GM12891 (cell line): ENCODE measurements at regions not wholly inside any gene's neighbourhood (a gene's known extent, or its start where the extent isn't known, plus 50 kb on each side); places are given as distances from the start of the nearest gene placed in this dataset.

ENCODE experiments used
- POLR2A ChIP-seq: IDR thresholded peaks from 2 replicates; pipeline ENCODE4 v1.6.1; 2011; ENCODE audit warnings: low read depth, low read length, control low read depth
- POLR2AphosphoS5 ChIP-seq: IDR thresholded peaks from 2 replicates; pipeline ENCODE4 v1.6.1; 2011; ENCODE audit warnings: low read depth, low read length, control low read depth
- POU2F2 ChIP-seq: IDR thresholded peaks from 2 replicates; pipeline ENCODE4 v1.6.1; 2011; ENCODE audit warnings: low read depth, mild to moderate bottlenecking, control low read depth, low read length, moderate library complexity
- SPI1 ChIP-seq: IDR thresholded peaks from 2 replicates; pipeline ENCODE4 v1.6.1; 2011; ENCODE audit warnings: low read depth, low read length, control low read depth
- TAF1 ChIP-seq: IDR thresholded peaks from 2 replicates; pipeline ENCODE4 v1.6.1; 2011; ENCODE audit warnings: low read depth, low read length, control low read depth

DNA sequence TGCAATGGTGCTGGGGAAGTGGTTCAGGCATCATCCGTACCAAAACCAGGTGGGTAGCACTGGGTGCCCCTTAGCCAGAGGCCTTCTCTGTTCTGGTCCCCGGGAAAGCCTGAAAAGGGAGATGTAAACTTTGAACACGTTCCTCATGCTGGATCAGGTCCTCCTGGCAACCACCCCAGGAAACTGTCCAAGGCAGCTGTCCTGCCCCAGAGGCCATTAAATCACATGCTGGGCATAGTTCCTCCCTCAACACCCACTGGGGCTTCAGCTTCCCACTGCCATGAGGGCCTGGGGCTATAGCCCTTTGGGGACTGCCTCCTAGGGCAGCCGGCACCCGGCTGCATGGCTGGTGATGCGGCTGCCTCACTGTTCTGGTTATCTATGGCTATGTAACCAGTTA, 228.9 kb upstream of the MVB12B start:
- TF ChIP-seq POLR2AphosphoS5 (no peak), POLR2A (no peak), POU2F2 (no peak), TAF1 (no peak), SPI1 (no peak)
